Neural crest cell (in vitro differentiated cells): ENCODE measurements at regions not wholly inside any gene's neighbourhood (a gene's known extent, or its start where the extent isn't known, plus 50 kb on each side); places are given as distances from the start of the nearest gene placed in this dataset.

ENCODE experiments used
- DNase-seq: peaks from one replicate; pipeline ENCODE4 v3.0.0; 2021; ENCODE audit warnings: low read depth, mixed read lengths, low spot score
- H3K27ac Mint-ChIP-seq: one replicate; pipeline ENCODE4 v1.8.0; 2021; ENCODE audit warnings: mild to moderate bottlenecking, mixed read lengths; ENCODE audit not compliant: unreplicated experiment
- H3K27me3 Mint-ChIP-seq: 2 replicates; pipeline ENCODE4 v1.8.0; 2021; ENCODE audit warnings: low read depth, mild to moderate bottlenecking, mixed read lengths
- H3K36me3 Mint-ChIP-seq: 2 replicates; pipeline ENCODE4 v1.8.0; 2021; ENCODE audit warnings: low read depth, mild to moderate bottlenecking, mixed read lengths
- H3K4me1 Mint-ChIP-seq: 2 replicates; pipeline ENCODE4 v1.8.0; 2021; ENCODE audit warnings: mixed read lengths
- H3K4me3 Mint-ChIP-seq: one replicate; pipeline ENCODE4 v1.8.0; 2021; ENCODE audit warnings: mild to moderate bottlenecking, mixed read lengths
- H3K9me3 Mint-ChIP-seq: 2 replicates; pipeline ENCODE4 v1.8.0; 2021; ENCODE audit warnings: mixed read lengths
- CTCF ChIP-seq: fragments of 200-600 bp; sonication (generic); conservative IDR thresholded peaks from 2 replicates; pipeline ENCODE4 v1.5.0; 2021; ENCODE audit warnings: antibody characterized with exemption, mild to moderate bottlenecking

- Mint-ChIP-seq H3K27me3 (peaks cover 44% of the 10 kb centered on the region), H3K4me3 (no peak overlapping the region), H3K4me1 (peaks cover 13% of the 10 kb centered on the region), H3K27ac (no peak overlapping the region), H3K9me3 (peaks cover 4% of the 10 kb centered on the region), H3K36me3 (no peaks in the 10 kb centered on the region)
- TF ChIP-seq CTCF: no peak
- DNase-seq: no peak
These were observed 79.8 kb upstream of the WNT4 start for GRCh38 chr1:22222723-22223122.

- H3K4me3 Mint-ChIP-seq: no peak overlapping the region
- peaks cover 4% of the 10 kb centered on the region for H3K9me3 Mint-ChIP-seq
- no peak for DNase-seq
- TF ChIP-seq CTCF: no peak
- H3K4me1 Mint-ChIP-seq: peaks cover 13% of the 10 kb centered on the region
- H3K27ac Mint-ChIP-seq: no peak overlapping the region
- peaks cover 44% of the 10 kb centered on the region for H3K27me3 Mint-ChIP-seq
- no peaks in the 10 kb centered on the region for H3K36me3 Mint-ChIP-seq
These were observed 80.3 kb upstream of the WNT4 start for GRCh38 chr1:22223176-22223575.

- Mint-ChIP-seq H3K27ac (no peak overlapping the region), H3K4me1 (peaks cover 13% of the 10 kb centered on the region), H3K9me3 (peaks cover 4% of the 10 kb centered on the region), H3K36me3 (no peaks in the 10 kb centered on the region), H3K4me3 (no peak overlapping the region), H3K27me3 (peaks cover 36% of the 10 kb centered on the region)
- TF ChIP-seq CTCF: no peak
- DNase-seq: no peak
These were observed 81.2 kb upstream of the WNT4 start for GRCh38 chr1:22224091-22224490.

- Mint-ChIP-seq H3K4me3 (no peak overlapping the region), H3K27ac (no peak overlapping the region), H3K36me3 (no peaks in the 10 kb centered on the region), H3K9me3 (peaks cover 4% of the 10 kb centered on the region), H3K4me1 (peaks cover 15% of the 10 kb centered on the region), H3K27me3 (peaks cover 31% of the 10 kb centered on the region)
- TF ChIP-seq CTCF: no peak
- no peak for DNase-seq
These were observed 81.7 kb upstream of the WNT4 start for GRCh38 chr1:22224631-22225030.

DNA sequence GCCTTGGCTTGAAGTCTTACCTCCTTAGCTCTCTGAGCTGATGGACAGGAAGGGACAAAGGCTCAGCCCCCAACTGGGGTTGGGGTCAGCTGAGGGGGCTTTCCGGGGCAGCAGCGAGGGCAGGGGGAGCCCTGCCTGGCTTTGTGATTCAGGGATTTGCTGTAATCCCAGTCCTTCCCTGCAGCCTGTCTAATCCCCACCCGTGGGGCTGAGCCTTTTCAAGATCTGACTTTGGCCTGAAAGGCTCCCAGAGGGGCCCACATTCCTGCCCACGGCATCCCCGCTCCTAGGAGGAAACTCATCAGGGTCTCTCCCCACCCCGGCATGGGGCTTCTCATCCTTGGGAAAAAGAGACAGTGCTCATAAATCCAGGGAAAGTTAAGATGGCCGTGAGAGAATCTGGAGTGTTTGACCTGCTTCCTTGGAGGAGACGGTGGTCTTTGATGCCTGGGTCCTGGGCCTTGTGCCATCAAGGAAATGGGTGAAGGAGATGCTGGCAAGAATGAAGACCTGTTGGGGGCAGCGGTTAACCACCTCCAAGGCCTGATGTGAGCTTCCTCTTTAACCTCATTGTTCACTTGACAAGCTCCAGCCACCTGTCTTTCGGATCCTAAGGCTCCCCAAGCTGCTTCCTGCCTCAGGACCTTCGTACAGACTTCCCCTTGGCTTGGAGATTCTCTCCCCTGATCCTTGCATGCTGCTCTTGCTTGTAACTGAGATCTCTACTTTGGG lies 83.1 kb upstream of the WNT4 start:
- DNase-seq: no peak
- H3K4me3 Mint-ChIP-seq: no peak overlapping the region
- H3K36me3 Mint-ChIP-seq: no peaks in the 10 kb centered on the region
- no peak overlapping the region for H3K27ac Mint-ChIP-seq
- peaks cover 4% of the 10 kb centered on the region for H3K9me3 Mint-ChIP-seq
- no peak for TF ChIP-seq CTCF
- peaks cover 24% of the 10 kb centered on the region for H3K27me3 Mint-ChIP-seq
- H3K4me1 Mint-ChIP-seq: peaks cover 14% of the 10 kb centered on the region
